MCF 10A (cell line): ENCODE measurements at regions not wholly inside any gene's neighbourhood (a gene's known extent, or its start where the extent isn't known, plus 50 kb on each side); places are given as distances from the start of the nearest gene placed in this dataset.
A peak's percentile ranks its signal among the peaks of the same experiment; 100 is the strongest.

Source experiments
- BruUV-seq: library from RNA; stranded (reverse); fragments of 400-500 nt; replicated peaks from 2 replicates; lab custom pipeline; 2021; lab: Mats Ljungman, UMichigan
- CTCF ChIA-PET: fragments of 300-600 bp; sonication (Branson Sonifier 250); formaldehyde crosslinking; extraction: SDS; loops from one replicate; lab custom pipeline; 2021; ENCODE audit warnings: antibody characterized with exemption, inconsistent platforms; lab: Yijun Ruan, JAX
- POLR2A ChIA-PET: fragments of 300-600, 350-650 bp; sonication (Branson Sonifier 250); formaldehyde crosslinking; extraction: SDS; loops from one replicate; lab custom pipeline; 2020; ENCODE audit warnings: antibody characterized with exemption, inconsistent platforms; lab: Yijun Ruan, JAX
- DNase-seq: peaks from one replicate; pipeline ENCODE4 v3.0.0-alpha.2; 2018; ENCODE audit not compliant: unreplicated experiment
- H3K27ac Mint-ChIP-seq: one replicate; pipeline ENCODE4 v1.8.0; 2022; ENCODE audit warnings: mild to moderate bottlenecking, low read depth, mixed read lengths; ENCODE audit not compliant: unreplicated experiment
- H3K27me3 Mint-ChIP-seq: one replicate; pipeline ENCODE4 v1.8.0; 2022; ENCODE audit warnings: mixed read lengths; ENCODE audit not compliant: insufficient read depth, unreplicated experiment
- H3K36me3 Mint-ChIP-seq: one replicate; pipeline ENCODE4 v1.8.0; 2022; ENCODE audit warnings: mild to moderate bottlenecking, moderate library complexity, mixed read lengths; ENCODE audit not compliant: insufficient read depth, unreplicated experiment
- H3K4me1 Mint-ChIP-seq: one replicate; pipeline ENCODE4 v1.8.0; 2022; ENCODE audit warnings: mixed read lengths; ENCODE audit not compliant: insufficient read depth, unreplicated experiment
- H3K4me3 Mint-ChIP-seq: one replicate; pipeline ENCODE4 v1.8.0; 2022; ENCODE audit warnings: mild to moderate bottlenecking, moderate library complexity, mixed read lengths; ENCODE audit not compliant: unreplicated experiment
- H3K9me3 Mint-ChIP-seq: one replicate; pipeline ENCODE4 v1.8.0; 2022; ENCODE audit warnings: mixed read lengths; ENCODE audit not compliant: unreplicated experiment
- intact Hi-C: fragments of 100-400 bp; cut with micrococcal nuclease; formaldehyde crosslinking; loops from 2 replicates; pipeline ENCODE4 v1.14.1; 2022
- TF ChIP-seq, protein P1 (sequence below): fragments of 200-600 bp; IDR thresholded peaks from one replicate; pipeline ENCODE4 v1.8.0; 2022; ENCODE audit warnings: antibody characterized with exemption, mild to moderate bottlenecking; ENCODE audit not compliant: unreplicated experiment

DNA sequence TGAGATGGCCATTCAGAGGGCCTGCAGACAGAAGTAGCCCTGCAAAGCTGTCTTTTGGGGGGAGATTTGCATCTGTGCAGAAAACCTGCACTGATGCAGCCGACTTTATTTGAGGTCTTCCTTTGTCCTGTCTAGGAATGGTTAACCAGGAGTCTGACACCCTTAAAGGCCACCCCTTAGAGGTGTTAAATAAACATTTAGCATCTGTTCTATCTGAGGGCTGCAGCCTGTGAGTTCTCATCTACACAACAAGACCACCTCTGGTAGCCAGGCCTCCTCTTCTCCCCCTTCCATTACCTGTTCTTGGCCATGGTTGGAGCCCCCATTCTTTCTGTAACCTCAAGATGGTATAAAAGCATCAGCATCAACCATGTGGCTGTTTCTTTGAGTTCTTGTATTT, 214.4 kb upstream of the HS6ST1 start:
- CTCF ChIA-PET, result no interaction called here

DNA sequence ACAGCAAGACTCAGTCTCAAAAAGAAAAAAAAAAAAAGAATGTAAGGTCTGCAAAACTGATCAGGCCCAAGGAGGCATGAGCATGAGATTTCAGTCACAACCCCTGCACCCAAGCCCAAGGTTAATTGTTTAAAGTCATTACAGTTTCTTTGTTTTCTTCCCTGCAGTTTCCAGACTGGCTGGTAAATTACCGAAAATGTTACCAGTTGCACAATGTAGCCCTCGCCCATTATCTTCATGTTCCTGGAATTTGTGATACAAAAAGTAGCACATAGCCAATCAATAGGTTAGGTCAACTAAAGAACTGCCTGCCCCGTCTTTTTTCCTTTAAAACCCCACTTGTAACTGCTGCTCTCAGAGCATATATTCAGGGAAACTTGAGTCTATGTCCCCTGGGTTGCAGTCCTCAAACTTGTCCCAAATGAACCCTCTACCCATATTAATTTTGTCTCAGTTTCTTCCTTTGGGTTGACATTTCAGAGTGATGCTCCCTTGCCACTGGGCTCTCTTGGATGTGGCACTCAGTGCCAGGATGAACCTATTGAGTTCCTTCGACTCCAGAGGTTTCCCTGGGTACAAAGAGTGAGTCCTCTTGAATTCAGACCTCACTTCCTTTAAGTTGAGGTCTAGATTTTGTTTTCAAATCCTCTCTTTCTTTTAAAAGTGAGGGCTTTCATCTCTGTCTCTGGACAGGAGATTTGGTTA, 216.2 kb upstream of the HS6ST1 start:
- BruUV-seq, result no TSS peak
- TF ChIP-seq, protein P1, sequence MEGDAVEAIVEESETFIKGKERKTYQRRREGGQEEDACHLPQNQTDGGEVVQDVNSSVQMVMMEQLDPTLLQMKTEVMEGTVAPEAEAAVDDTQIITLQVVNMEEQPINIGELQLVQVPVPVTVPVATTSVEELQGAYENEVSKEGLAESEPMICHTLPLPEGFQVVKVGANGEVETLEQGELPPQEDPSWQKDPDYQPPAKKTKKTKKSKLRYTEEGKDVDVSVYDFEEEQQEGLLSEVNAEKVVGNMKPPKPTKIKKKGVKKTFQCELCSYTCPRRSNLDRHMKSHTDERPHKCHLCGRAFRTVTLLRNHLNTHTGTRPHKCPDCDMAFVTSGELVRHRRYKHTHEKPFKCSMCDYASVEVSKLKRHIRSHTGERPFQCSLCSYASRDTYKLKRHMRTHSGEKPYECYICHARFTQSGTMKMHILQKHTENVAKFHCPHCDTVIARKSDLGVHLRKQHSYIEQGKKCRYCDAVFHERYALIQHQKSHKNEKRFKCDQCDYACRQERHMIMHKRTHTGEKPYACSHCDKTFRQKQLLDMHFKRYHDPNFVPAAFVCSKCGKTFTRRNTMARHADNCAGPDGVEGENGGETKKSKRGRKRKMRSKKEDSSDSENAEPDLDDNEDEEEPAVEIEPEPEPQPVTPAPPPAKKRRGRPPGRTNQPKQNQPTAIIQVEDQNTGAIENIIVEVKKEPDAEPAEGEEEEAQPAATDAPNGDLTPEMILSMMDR, result no peak
- H3K9me3 Mint-ChIP-seq, result peaks cover 15% of the 10 kb centered on the region
- ChIA-PET POLR2A (interaction anchor here (0.7 kb wide), 1 partner anchor 15 kb away, joined by 3 read pairs; no protein-coding TSS in a partner anchor), CTCF (no interaction called here)
- no peaks in the 10 kb centered on the region for H3K27me3 Mint-ChIP-seq
- H3K4me1 Mint-ChIP-seq, result no peaks in the 10 kb centered on the region
- no peak for DNase-seq
- intact Hi-C loops, result no loop called here
- no peaks in the 10 kb centered on the region for H3K36me3 Mint-ChIP-seq
- no peak overlapping the region for H3K27ac Mint-ChIP-seq
- H3K4me3 Mint-ChIP-seq, result no peak overlapping the region

More for the DNA sequence above, 214.4 kb upstream of the HS6ST1 start:
- no peak for DNase-seq
- POLR2A ChIA-PET, result no interaction called here
- H3K4me3 Mint-ChIP-seq, result no peak overlapping the region
- intact Hi-C loops, result no loop called here
- no peaks in the 10 kb centered on the region for H3K36me3 Mint-ChIP-seq
- TF ChIP-seq, protein P1, result no peak
- no peaks in the 10 kb centered on the region for H3K27me3 Mint-ChIP-seq
- no TSS peak for BruUV-seq
- H3K4me1 Mint-ChIP-seq, result no peaks in the 10 kb centered on the region
- peaks cover 15% of the 10 kb centered on the region for H3K9me3 Mint-ChIP-seq
- no peak overlapping the region for H3K27ac Mint-ChIP-seq

DNA sequence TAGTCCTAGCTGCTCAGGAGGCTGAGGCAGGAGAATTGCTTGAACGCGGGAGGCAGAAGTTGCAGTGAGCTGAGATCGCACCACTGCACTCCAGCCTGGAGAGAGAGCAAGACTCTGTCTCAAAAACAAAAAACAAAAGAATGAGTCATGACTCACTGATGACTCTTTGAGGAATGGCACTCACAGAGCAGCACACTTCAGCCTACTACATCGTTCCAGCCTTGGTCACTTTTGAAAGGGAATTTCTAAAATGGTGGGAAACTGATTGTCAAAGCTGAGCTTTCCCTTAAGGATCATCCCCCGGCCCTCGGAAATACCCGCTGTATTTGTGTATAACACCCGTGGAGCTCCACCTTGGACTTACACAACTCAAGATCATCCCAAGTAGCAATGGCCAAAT, 217.3 kb upstream of the HS6ST1 start:
- peak; percentile 63 for DNase-seq
- H3K36me3 Mint-ChIP-seq, result no peaks in the 10 kb centered on the region
- H3K9me3 Mint-ChIP-seq, result peaks cover 11% of the 10 kb centered on the region
- ChIA-PET CTCF (no interaction called here), POLR2A (interaction anchor here (0.6 kb wide), 1 partner anchor 1281 kb away, joined by 3 read pairs; no protein-coding TSS in a partner anchor)
- no peak overlapping the region for H3K27ac Mint-ChIP-seq
- H3K27me3 Mint-ChIP-seq, result no peaks in the 10 kb centered on the region
- no TSS peak for BruUV-seq
- H3K4me3 Mint-ChIP-seq, result no peak overlapping the region
- no peaks in the 10 kb centered on the region for H3K4me1 Mint-ChIP-seq
- TF ChIP-seq, protein P1, result no peak
- intact Hi-C loops, result no loop called here

DNA sequence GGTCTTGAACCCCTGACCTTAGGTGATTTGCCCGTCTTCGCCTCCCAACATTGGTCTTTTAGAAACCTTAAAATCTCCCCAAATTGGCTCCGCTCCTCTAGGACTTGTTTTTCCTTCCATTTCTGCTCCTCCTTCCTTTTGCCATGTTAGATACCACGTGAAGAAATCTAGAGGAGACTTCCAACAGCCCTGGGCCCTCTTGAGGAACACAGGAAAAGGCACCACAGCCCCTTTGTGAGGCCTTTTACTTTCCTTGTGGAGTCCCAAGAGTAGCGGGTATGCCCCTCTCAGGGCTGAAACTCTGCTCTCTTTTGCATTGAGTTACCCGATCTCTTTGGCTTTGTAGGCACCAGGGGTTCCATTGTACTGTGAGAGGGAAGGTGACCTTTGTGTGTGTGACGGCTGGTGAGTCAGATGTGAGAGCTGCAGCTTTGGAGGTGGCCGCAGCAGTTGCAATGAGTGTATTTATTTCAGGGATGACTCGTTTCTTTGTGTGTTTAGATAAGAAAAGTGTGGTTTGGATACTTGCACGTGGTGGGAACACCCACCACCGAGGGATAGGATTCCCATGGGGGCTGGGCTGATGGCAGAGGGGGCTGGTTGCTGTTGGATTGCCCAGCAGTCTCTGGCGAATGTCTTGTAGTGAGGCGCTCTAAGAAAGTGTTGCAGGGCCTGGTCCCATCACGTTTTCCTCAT, 218.4 kb upstream of the HS6ST1 start:
- no peaks in the 10 kb centered on the region for H3K36me3 Mint-ChIP-seq
- no peak overlapping the region for H3K27ac Mint-ChIP-seq
- no peak overlapping the region for H3K4me3 Mint-ChIP-seq
- ChIA-PET POLR2A (no interaction called here), CTCF (interaction anchor here (0.5 kb wide), 1 partner anchor 1412 kb away, joined by 3 read pairs; no protein-coding TSS in a partner anchor)
- intact Hi-C loops, result no loop called here
- TF ChIP-seq, protein P1, result no peak
- no TSS peak for BruUV-seq
- peaks cover 8% of the 10 kb centered on the region for H3K9me3 Mint-ChIP-seq
- H3K4me1 Mint-ChIP-seq, result no peaks in the 10 kb centered on the region
- no peaks in the 10 kb centered on the region for H3K27me3 Mint-ChIP-seq
- DNase-seq, result peak; percentile 74
